ENCODE measurements at regions not wholly inside any gene's neighbourhood (a gene's known extent, or its start where the extent isn't known, plus 50 kb on each side); places are given as distances from the start of the nearest gene placed in this dataset.

- DNase-seq (ENCODE audit: low read depth, low spot score): no peak
- Histone ChIP-seq H3K27ac (no peak overlapping the region), H3K9me3 (ENCODE audit: low read depth, low read length) (no peaks in the 10 kb centered on the region), H3K36me3 (ENCODE audit: insufficient read depth, low read length) (no peaks in the 10 kb centered on the region), H3K9ac (ENCODE audit: insufficient read length) (no peak overlapping the region), H3K4me3 (no peak overlapping the region)
- TF ChIP-seq POLR2AphosphoS5 (IDR thresholded peaks at IDR 0.05; ENCODE audit: borderline replicate concordance, low read depth, low read length) (no peak), EZH2 (IDR thresholded peaks at IDR 0.05) (no peak), FOXP2 (optimal IDR thresholded peaks at IDR 0.05; ENCODE audit: control extremely low read depth, extremely low read length, insufficient read depth) (no peak)
These were observed 159.8 kb upstream of the HMHB1 start for GRCh38 chr5:143652108-143652700.

- Histone ChIP-seq H3K9me3 (ENCODE audit: low read depth, low read length) (no peaks in the 10 kb centered on the region), H3K4me3 (no peak overlapping the region), H3K27ac (no peak overlapping the region), H3K9ac (ENCODE audit: insufficient read length) (no peak overlapping the region), H3K36me3 (ENCODE audit: insufficient read depth, low read length) (no peaks in the 10 kb centered on the region)
- no peak for DNase-seq (ENCODE audit: low read depth, low spot score)
- TF ChIP-seq EZH2 (IDR thresholded peaks at IDR 0.05) (no peak), FOXP2 (optimal IDR thresholded peaks at IDR 0.05; ENCODE audit: control extremely low read depth, extremely low read length, insufficient read depth) (no peak), POLR2AphosphoS5 (IDR thresholded peaks at IDR 0.05; ENCODE audit: borderline replicate concordance, low read depth, low read length) (no peak)
These were observed 161.9 kb upstream of the HMHB1 start for GRCh38 chr5:143649937-143650621.

GRCh38 chr5:143648696-143649095 is 163.3 kb upstream of the HMHB1 start:
- Histone ChIP-seq H3K9me3 (ENCODE audit: low read depth, low read length) (no peaks in the 10 kb centered on the region), H3K9ac (ENCODE audit: insufficient read length) (no peak overlapping the region), H3K4me3 (no peak overlapping the region), H3K36me3 (ENCODE audit: insufficient read depth, low read length) (no peaks in the 10 kb centered on the region), H3K27ac (no peak overlapping the region)
- TF ChIP-seq FOXP2 (optimal IDR thresholded peaks at IDR 0.05; ENCODE audit: control extremely low read depth, extremely low read length, insufficient read depth) (no peak), POLR2AphosphoS5 (IDR thresholded peaks at IDR 0.05; ENCODE audit: borderline replicate concordance, low read depth, low read length) (no peak), EZH2 (IDR thresholded peaks at IDR 0.05) (no peak)
- DNase-seq (ENCODE audit: low read depth, low spot score): no peak

GRCh38 chr5:143646961-143647360 is 165.0 kb upstream of the HMHB1 start:
- H3K4me3 ChIP-seq: no peak overlapping the region
- no peaks in the 10 kb centered on the region for H3K9me3 ChIP-seq (ENCODE audit: low read depth, low read length)
- no peak for TF ChIP-seq FOXP2 (optimal IDR thresholded peaks at IDR 0.05; ENCODE audit: control extremely low read depth, extremely low read length, insufficient read depth)
- TF ChIP-seq POLR2AphosphoS5 (IDR thresholded peaks at IDR 0.05; ENCODE audit: borderline replicate concordance, low read depth, low read length): no peak
- no peak for TF ChIP-seq EZH2 (IDR thresholded peaks at IDR 0.05)
- H3K9ac ChIP-seq (ENCODE audit: insufficient read length): no peak overlapping the region
- H3K36me3 ChIP-seq (ENCODE audit: insufficient read depth, low read length): no peaks in the 10 kb centered on the region
- no peak overlapping the region for H3K27ac ChIP-seq
- DNase-seq (ENCODE audit: low read depth, low spot score): no peak

GRCh38 chr5:143645356-143645755 is 166.6 kb upstream of the HMHB1 start:
- TF ChIP-seq EZH2 (IDR thresholded peaks at IDR 0.05) (no peak), POLR2AphosphoS5 (IDR thresholded peaks at IDR 0.05; ENCODE audit: borderline replicate concordance, low read depth, low read length) (no peak), FOXP2 (optimal IDR thresholded peaks at IDR 0.05; ENCODE audit: control extremely low read depth, extremely low read length, insufficient read depth) (no peak)
- H3K9me3 ChIP-seq (ENCODE audit: low read depth, low read length): no peaks in the 10 kb centered on the region

GRCh38 chr5:143644727-143645126 is 167.2 kb upstream of the HMHB1 start:
- Histone ChIP-seq H3K4me3 (no peak overlapping the region), H3K9me3 (ENCODE audit: low read depth, low read length) (no peaks in the 10 kb centered on the region), H3K27ac (no peak overlapping the region), H3K9ac (ENCODE audit: insufficient read length) (no peak overlapping the region), H3K36me3 (ENCODE audit: insufficient read depth, low read length) (no peaks in the 10 kb centered on the region)
- no peak for DNase-seq (ENCODE audit: low read depth, low spot score)
- no peak for TF ChIP-seq EZH2 (IDR thresholded peaks at IDR 0.05)
- TF ChIP-seq FOXP2 (optimal IDR thresholded peaks at IDR 0.05; ENCODE audit: control extremely low read depth, extremely low read length, insufficient read depth): no peak
- TF ChIP-seq POLR2AphosphoS5 (IDR thresholded peaks at IDR 0.05; ENCODE audit: borderline replicate concordance, low read depth, low read length): no peak

More at GRCh38 chr5:143645356-143645755, 166.6 kb upstream of the HMHB1 start:
- H3K36me3 ChIP-seq (ENCODE audit: insufficient read depth, low read length): no peaks in the 10 kb centered on the region
- no peak overlapping the region for H3K9ac ChIP-seq (ENCODE audit: insufficient read length)
- no peak overlapping the region for H3K27ac ChIP-seq
- no peak overlapping the region for H3K4me3 ChIP-seq
- DNase-seq (ENCODE audit: low read depth, low spot score): no peak

- H3K36me3 ChIP-seq (ENCODE audit: insufficient read depth, low read length): no peaks in the 10 kb centered on the region
- H3K27ac ChIP-seq: no peak overlapping the region
- no peak overlapping the region for H3K9ac ChIP-seq (ENCODE audit: insufficient read length)
- TF ChIP-seq FOXP2 (optimal IDR thresholded peaks at IDR 0.05; ENCODE audit: control extremely low read depth, extremely low read length, insufficient read depth) (no peak), POLR2AphosphoS5 (IDR thresholded peaks at IDR 0.05; ENCODE audit: borderline replicate concordance, low read depth, low read length) (no peak), EZH2 (IDR thresholded peaks at IDR 0.05) (no peak)
- DNase-seq (ENCODE audit: low read depth, low spot score): no peak
- no peak overlapping the region for H3K4me3 ChIP-seq
- no peaks in the 10 kb centered on the region for H3K9me3 ChIP-seq (ENCODE audit: low read depth, low read length)
These were observed 169.2 kb upstream of the HMHB1 start for GRCh38 chr5:143642791-143643190.

- Histone ChIP-seq H3K36me3 (ENCODE audit: insufficient read depth, low read length) (no peaks in the 10 kb centered on the region), H3K4me3 (no peak overlapping the region), H3K9me3 (ENCODE audit: low read depth, low read length) (no peaks in the 10 kb centered on the region), H3K27ac (no peak overlapping the region), H3K9ac (ENCODE audit: insufficient read length) (no peak overlapping the region)
- TF ChIP-seq EZH2 (IDR thresholded peaks at IDR 0.05): no peak
- no peak for TF ChIP-seq POLR2AphosphoS5 (IDR thresholded peaks at IDR 0.05; ENCODE audit: borderline replicate concordance, low read depth, low read length)
- no peak for TF ChIP-seq FOXP2 (optimal IDR thresholded peaks at IDR 0.05; ENCODE audit: control extremely low read depth, extremely low read length, insufficient read depth)
- DNase-seq (ENCODE audit: low read depth, low spot score): no peak
These were observed 170.2 kb upstream of the HMHB1 start for GRCh38 chr5:143641549-143642355.

Data from SK-N-MC (cell line).